Hematopoietic multipotent progenitor cell treated with erythropoietin and hydrocortisone succinate and interleukin-3 and kit ligand, for 15 days (in vitro differentiated cells): ENCODE measurements at regions not wholly inside any gene's neighbourhood (a gene's known extent, or its start where the extent isn't known, plus 50 kb on each side); places are given as distances from the start of the nearest gene placed in this dataset.
"Not testable (repeated sequence)": the region's sequence is repeated elsewhere in the genome, so short reads cannot be mapped to it uniquely, and the experiment has no call there.

ENCODE experiments used
- DNase-seq: peaks from one replicate; pipeline ENCODE4 v3.0.0-alpha.2; 2015; ENCODE audit warnings: low spot score

GRCh38 chr4:25981749-25982148 is 67.7 kb downstream of the SMIM20 start:
- DNase-seq = no peak

DNA sequence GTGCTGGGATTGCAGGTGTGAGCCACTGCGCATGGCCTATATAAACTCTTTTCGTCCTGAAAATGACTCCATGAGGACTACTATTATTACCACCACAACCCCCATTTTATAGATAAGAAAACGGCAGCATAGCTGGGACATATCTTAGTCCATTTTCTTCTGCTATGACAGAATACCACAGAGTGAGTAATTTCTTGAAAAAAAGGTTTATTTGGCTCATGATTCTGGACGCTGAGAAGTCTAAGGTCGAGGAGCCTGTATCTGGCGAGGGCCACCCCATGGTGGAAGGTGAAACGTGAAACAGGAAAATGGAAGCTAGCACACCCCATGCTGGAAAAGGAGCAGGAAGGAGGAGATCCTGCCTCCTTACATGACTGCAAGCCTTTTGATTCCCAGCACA is 68.9 kb downstream of the SMIM20 start:
- DNase-seq = no peak

GRCh38 chr4:25984266-25984665 is 70.2 kb downstream of the SMIM20 start:
- no peak for DNase-seq

- DNase-seq = no peak
Measured at GRCh38 chr4:25984796-25985195, 70.8 kb downstream of the SMIM20 start.

- DNase-seq = no peak
Measured at GRCh38 chr4:25986807-25987206, 72.8 kb downstream of the SMIM20 start.

DNA sequence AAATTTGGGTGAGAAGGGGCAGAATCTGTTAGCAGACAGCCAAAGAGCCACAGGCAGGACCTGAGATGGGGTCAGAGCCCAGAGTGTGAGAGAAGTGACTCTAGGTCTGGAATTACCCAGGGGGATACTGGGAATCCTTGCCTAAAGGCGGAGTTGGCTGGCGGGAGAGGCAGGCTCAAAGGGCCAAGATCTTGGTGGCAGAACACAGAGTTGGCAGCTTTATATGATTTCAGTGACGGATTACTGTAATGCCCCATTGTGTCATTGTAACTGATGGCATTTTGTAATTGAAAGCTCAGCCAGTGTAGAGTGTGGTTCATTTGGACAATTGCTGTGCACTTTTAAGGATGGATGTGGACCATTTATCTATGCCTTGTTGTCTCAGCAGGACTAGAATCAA is 77.3 kb downstream of the SMIM20 start:
- DNase-seq = no peak

GRCh38 chr4:25993395-25994185 is 79.6 kb downstream of the SMIM20 start:
- DNase-seq = no peak

GRCh38 chr4:25994577-25994976 is 80.6 kb downstream of the SMIM20 start:
- DNase-seq = not testable (repeated sequence)

GRCh38 chr4:26000274-26000950 is 86.4 kb downstream of the SMIM20 start:
- no peak for DNase-seq

DNA sequence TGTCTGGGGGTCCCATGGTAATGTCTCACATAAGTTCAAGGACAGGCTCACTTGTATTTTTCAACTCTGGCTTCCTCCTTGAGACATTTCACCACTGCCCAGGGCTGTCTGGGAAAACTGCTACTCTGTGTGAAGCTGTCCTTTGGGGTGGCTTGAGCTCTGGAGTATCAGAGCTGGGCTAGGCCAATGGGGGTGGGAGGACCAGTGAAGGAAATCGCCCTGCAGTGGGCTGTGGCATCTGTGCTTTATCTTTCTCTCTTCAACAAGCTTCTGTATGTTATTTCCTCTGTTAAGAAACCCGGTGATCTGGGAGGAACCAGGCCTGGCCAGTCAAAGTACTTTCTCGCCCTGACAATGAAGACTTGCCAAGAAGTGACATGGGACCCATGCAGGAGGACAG is 87.4 kb downstream of the SMIM20 start:
- no peak for DNase-seq

DNA sequence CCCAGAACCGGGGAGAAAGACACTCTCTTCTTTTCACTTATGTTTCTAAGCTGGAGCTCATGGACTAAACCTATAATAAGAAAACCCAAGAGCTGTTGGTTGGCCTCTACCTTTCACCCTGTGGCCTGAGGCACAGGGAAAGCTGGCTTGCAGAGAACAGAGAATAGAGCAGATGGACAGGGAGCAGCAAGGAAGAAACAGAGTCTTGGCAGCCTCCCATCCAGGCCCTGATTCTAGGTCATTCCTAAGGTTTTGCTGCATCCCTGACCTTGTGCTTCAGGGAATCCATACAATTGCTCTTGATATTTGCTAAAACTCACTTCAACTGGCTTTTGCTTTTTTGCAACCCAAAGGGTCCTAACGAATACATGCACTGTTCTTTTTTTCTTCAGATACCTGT is 87.8 kb downstream of the SMIM20 start:
- no peak for DNase-seq

- DNase-seq = no peak
Measured at GRCh38 chr4:26003056-26003455, 89.0 kb downstream of the SMIM20 start.

DNA sequence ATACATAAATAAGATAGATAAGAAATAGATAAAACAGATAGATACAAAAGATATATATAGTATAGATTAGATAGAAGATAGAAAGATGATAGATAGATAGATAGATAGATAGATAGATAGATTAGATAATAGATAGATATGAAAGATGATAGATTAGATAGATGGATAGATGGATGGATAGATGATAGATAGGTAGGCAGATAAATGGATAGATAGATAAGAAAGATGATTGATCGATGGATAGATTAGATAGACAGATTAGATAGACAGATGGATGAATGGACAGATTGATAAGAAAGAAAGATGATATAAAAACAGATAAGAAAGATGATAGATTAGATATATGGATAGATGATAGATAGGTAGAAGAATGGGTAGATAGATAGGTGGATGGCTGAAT is 90.3 kb downstream of the SMIM20 start:
- DNase-seq = no peak

DNA sequence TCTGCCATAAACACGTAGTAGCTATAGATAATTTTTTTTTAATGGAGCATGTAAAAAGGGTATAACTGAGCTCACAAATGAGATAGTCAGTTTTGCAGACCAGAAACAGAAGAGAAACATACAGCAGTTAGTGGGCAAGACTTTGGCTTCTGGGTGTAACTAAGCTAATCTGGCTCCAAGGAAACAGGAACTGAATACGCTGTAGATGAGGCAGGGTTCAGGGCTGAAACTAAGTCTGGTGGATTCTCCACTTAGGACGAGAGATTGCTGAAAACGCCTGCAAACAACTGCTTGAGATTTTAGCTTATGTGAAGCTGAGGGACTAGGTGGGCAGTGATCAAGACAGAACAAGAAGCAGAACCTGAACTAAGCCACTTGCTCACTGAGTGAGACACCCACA is 91.7 kb downstream of the SMIM20 start:
- no peak for DNase-seq

GRCh38 chr4:26008737-26009136 is 94.7 kb downstream of the SMIM20 start:
- no peak for DNase-seq

- DNase-seq = no peak
Measured at GRCh38 chr4:26009502-26009901, 95.5 kb downstream of the SMIM20 start.

DNA sequence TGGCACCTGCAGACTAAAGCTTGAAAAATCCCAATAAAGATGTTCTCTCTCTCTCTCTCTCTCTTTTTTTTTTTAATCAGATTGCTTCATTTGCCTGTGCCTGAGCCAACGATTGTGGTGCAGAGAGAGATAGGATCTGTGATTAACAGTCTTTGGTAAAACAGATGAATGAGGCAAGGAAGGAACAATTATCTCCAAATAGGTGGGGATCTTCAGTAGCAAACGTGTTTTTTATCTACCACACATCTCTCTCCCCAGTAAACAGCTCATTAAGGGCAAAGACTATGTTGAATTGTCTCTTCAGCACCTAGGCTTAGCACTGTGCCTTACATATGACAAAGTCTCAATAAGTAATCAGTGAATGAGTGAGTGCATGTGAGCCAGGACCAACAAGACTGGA is 96.3 kb downstream of the SMIM20 start:
- no peak for DNase-seq

GRCh38 chr4:26013629-26014028 is 99.6 kb downstream of the SMIM20 start:
- DNase-seq = no peak

- DNase-seq = no peak
Measured at GRCh38 chr4:26015133-26015651, 101.2 kb downstream of the SMIM20 start.

DNA sequence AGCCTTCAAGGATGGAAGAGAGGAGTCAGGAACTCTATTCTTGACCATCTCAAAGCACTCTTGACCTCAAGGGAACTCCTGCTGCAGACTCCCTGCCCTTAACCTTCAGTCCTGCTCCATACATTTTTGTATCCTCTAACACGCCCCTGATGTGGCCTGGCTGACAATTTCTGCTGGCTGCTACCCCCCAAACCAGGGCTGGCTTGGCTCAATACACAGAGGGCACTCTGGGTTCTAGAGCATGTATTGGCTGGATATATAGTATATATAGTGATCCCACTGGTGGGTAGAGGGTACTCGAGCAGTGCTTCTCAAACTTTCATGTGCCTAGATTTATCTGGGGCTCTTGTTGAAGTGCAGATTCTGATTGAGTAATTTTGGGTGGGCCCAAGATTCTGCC is 101.9 kb downstream of the SMIM20 start:
- no peak for DNase-seq

- DNase-seq = no peak
Measured at GRCh38 chr4:26017531-26017930, 103.5 kb downstream of the SMIM20 start.

- DNase-seq = not testable (repeated sequence)
Measured at GRCh38 chr4:26017961-26018700, 104.1 kb downstream of the SMIM20 start.
